ENCODE measurements at regions not wholly inside any gene's neighbourhood (a gene's known extent, or its start where the extent isn't known, plus 50 kb on each side); places are given as distances from the start of the nearest gene placed in this dataset.

DNA sequence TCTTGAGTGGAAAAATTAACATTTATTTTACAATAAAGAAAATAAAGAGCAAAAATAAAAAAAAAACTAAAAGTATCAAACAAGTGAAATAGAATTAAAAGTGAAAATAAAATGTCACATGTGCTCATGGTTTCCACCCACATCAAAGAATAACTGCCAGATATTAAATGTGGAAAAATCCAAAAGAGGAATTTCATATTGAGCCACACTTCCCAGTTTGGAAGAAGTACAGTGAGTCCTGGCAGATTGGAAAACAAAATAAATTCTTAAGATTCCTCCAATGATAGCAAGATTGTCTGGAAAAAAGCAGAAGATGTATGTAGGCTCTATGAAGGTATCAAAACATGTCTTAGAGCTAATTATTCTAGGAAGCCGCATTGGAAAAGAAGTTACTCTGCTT, 1019.5 kb downstream of the SLC6A15 start:
- Histone ChIP-seq H3K4ac (ENCODE audit: low read depth, low read length) (no peak overlapping the region), H2AFZ (replicated peaks; ENCODE audit: low read length, poor library complexity) (no peak overlapping the region), H3K79me1 (ENCODE audit: low read depth in 1 of 2, low read length in 2 of 2) (no peaks in the 10 kb centered on the region), H3K18ac (ENCODE audit: low read depth, low read length) (no peak overlapping the region), H4K91ac (ENCODE audit: insufficient read depth, low read depth, low read length) (no peak overlapping the region), H3K23ac (ENCODE audit: low read depth, low read length) (no peak overlapping the region), H4K5ac (ENCODE audit: low read depth, low read length) (no peak overlapping the region), H3K9me3 (ENCODE audit: control insufficient read depth, insufficient read depth, low read length) (no peaks in the 10 kb centered on the region), H2AK5ac (ENCODE audit: low read depth, low read length) (no peak overlapping the region), H2BK120ac (ENCODE audit: low read depth, low read length) (no peak overlapping the region), H4K8ac (ENCODE audit: low read depth in 2 of 2, low read length in 2 of 2) (no peak overlapping the region), H3K27ac (ENCODE audit: insufficient read depth, low read length) (no peak overlapping the region), H2BK20ac (ENCODE audit: low read depth, low read length) (no peak overlapping the region), H3K4me3 (ENCODE audit: insufficient read depth, low read depth, low read length) (no peak overlapping the region), H2AK9ac (replicated peaks; ENCODE audit: low read depth, low read length, poor library complexity) (no peak overlapping the region), H3K56ac (ENCODE audit: extremely low read depth, insufficient read depth, low read length) (no peak overlapping the region), H2BK15ac (ENCODE audit: low read depth, low read length) (no peak overlapping the region), H3K4me2 (ENCODE audit: low read depth, low read length) (no peak overlapping the region), H2BK5ac (ENCODE audit: low read depth, low read length, poor library complexity, severe bottlenecking) (no peak overlapping the region), H3K27me3 (ENCODE audit: control insufficient read depth, insufficient read depth, low read length) (no peaks in the 10 kb centered on the region), H3K14ac (replicated peaks; ENCODE audit: low read depth, low read length) (no peak overlapping the region), H4K20me1 (ENCODE audit: insufficient read depth, low read length) (no peaks in the 10 kb centered on the region), H3K4me1 (ENCODE audit: control insufficient read depth, insufficient read depth, low read length) (no peaks in the 10 kb centered on the region), H3K9ac (ENCODE audit: low read depth, low read length) (no peak overlapping the region), H3K36me3 (ENCODE audit: control insufficient read depth, insufficient read depth, low read length) (no peaks in the 10 kb centered on the region), H3K9me1 (ENCODE audit: insufficient read depth, low read length) (no peaks in the 10 kb centered on the region)
- CTCF ChIA-PET, result no interaction called here
- intact Hi-C loops (cut with micrococcal nuclease) (no loop called here), dilution Hi-C loops (cut with HindIII; ENCODE audit: low sequenced_read_pairs, unreplicated experiment) (no loop called here), in situ Hi-C loops (cut with MboI; ENCODE audit: low sequenced_read_pairs) (no loop called here)
- TF ChIP-seq FOS (IDR thresholded peaks at IDR 0.05; ENCODE audit: low read depth, low read length) (no peak), CEBPB (IDR thresholded peaks at IDR 0.05; ENCODE audit: low read depth, low read length) (peak; percentile 30; the same call in 1 of the 2 replicates), MXI1 (IDR thresholded peaks at IDR 0.05; ENCODE audit: borderline replicate concordance, low read depth, low read length) (no peak)
- POLR2A ChIA-PET (ENCODE audit: unreplicated experiment), result interaction anchor here (0.6 kb wide), 1 partner anchor 486 kb away, joined by 4 read pairs; no protein-coding TSS in a partner anchor
- WGBS, 2 experiments (ENCODE audit: extremely low coverage in 2 of 2, insufficient read length in 1 of 2), result no CpG with 5 or more reads among the region's 1 CpG
- ATAC-seq (ENCODE audit: low read depth) (no peak), DNase-seq (no peak)
- BruUV-seq (replicated peaks), result no TSS peak

Measured in IMR-90 (cell line).